HepG2 (cell line): ENCODE measurements at regions not wholly inside any gene's neighbourhood (a gene's known extent, or its start where the extent isn't known, plus 50 kb on each side); places are given as distances from the start of the nearest gene placed in this dataset.

ENCODE experiments used
- ATAC-seq: fragments of 200-7000 bp; cut with Tn5 transposase; 3 replicates; pipeline ENCODE4 v1.9.1; 2020; ENCODE audit warnings: mild to moderate bottlenecking, moderate library complexity
- BruUV-seq: library from RNA; stranded (reverse); fragments of 400-500 nt; replicated peaks from 2 replicates; lab custom pipeline; 2021; lab: Mats Ljungman, UMichigan
- CTCF ChIA-PET: fragments of 300-600 bp; formaldehyde crosslinking; extraction: SDS; loops from one replicate; lab custom pipeline; 2021; ENCODE audit warnings: low total read pairs, inconsistent platforms, low intra/inter-chr PET ratio; lab: Yijun Ruan, JAX
- POLR2A ChIA-PET: fragments of 350-600 bp; sonication (Branson Sonifier 250); formaldehyde crosslinking; loops from one replicate; lab custom pipeline; 2020; ENCODE audit warnings: antibody characterized with exemption, inconsistent platforms; lab: Yijun Ruan, JAX
- DNase-seq: peaks from one replicate; pipeline ENCODE4 v3.0.0-alpha.2; 2015; ENCODE audit warnings: low spot score
- FAIRE-seq: peaks from 3 replicates; lab custom pipeline; 2011; peaks lifted over from hg19 to GRCh38; lab: Jason Lieb, UNC
- H2AFZ ChIP-seq: one replicate; pipeline ENCODE4 v1.6.1; 2011; ENCODE audit warnings: low read length, inconsistent platforms
- H3K27ac ChIP-seq: fragments of 300-600 bp; 3 replicates; pipeline ENCODE4 v1.8.0; 2011; ENCODE audit warnings: mixed run types, mild to moderate bottlenecking, mixed read lengths, low read length, inconsistent platforms; ENCODE audit not compliant: insufficient read depth; ENCODE audit errors: extremely low read length
- H3K27me3 ChIP-seq, 2 experiments: fragments of 200-600 bp in 1 of 2; 2 replicates in 1 of 2; 3 replicates in 1 of 2; pipeline versions ENCODE4 v1.6.0 to v1.8.0; 2011; ENCODE audit warnings: low read length in 2 of 2, mild to moderate bottlenecking in 2 of 2, moderate library complexity in 2 of 2, inconsistent platforms in 1 of 2; ENCODE audit not compliant: insufficient read depth in 2 of 2, control insufficient read depth in 1 of 2
- H3K36me3 ChIP-seq, 2 experiments: fragments of 200-600 bp in 1 of 2; replicated peaks in 1 of 2; 2 replicates in 1 of 2; 3 replicates in 1 of 2; pipeline versions ENCODE4 v1.5.1 to v1.8.0; 2011; ENCODE audit warnings: low read length in 2 of 2, inconsistent platforms in 1 of 2; ENCODE audit not compliant: insufficient read depth in 2 of 2, control insufficient read depth in 1 of 2
- H3K4me1 ChIP-seq: 2 replicates; pipeline ENCODE4 v1.5.1; 2012; ENCODE audit warnings: low read length, inconsistent platforms; ENCODE audit not compliant: insufficient read depth
- H3K4me2 ChIP-seq: 2 replicates; pipeline ENCODE4 v1.6.0; 2011; ENCODE audit warnings: low read depth, low read length, inconsistent platforms
- H3K4me3 ChIP-seq, 3 experiments: fragments of 200-600 bp in 1 of 3; sonication (generic), shearing (Covaris generic) in 1 of 3; replicated peaks in 1 of 3; 2 replicates each; pipeline ENCODE4 v1.5.1; 2011 to 2016; ENCODE audit warnings: low read length in 3 of 3, inconsistent platforms in 2 of 3, low read depth in 2 of 3, mild to moderate bottlenecking in 2 of 3, control low read depth in 1 of 3, mixed read lengths in 1 of 3; ENCODE audit not compliant: insufficient read depth in 1 of 3
- H3K79me2 ChIP-seq: one replicate; pipeline ENCODE4 v1.6.1; 2011; ENCODE audit warnings: low read length, inconsistent platforms; ENCODE audit not compliant: insufficient read depth
- H3K9ac ChIP-seq: 2 replicates; pipeline ENCODE4 v1.6.0; 2011; ENCODE audit warnings: mild to moderate bottlenecking, low read depth, low read length, inconsistent platforms; ENCODE audit not compliant: insufficient read depth
- H3K9me3 ChIP-seq: 2 replicates; pipeline ENCODE4 v1.5.1; 2012; ENCODE audit warnings: mild to moderate bottlenecking, low read length
- H4K20me1 ChIP-seq: 2 replicates; pipeline ENCODE4 v1.6.0; 2011; ENCODE audit warnings: inconsistent platforms, mild to moderate bottlenecking, low read length, moderate library complexity; ENCODE audit not compliant: insufficient read depth
- CEBPZ ChIP-seq: IDR thresholded peaks from 2 replicates; pipeline ENCODE4 v1.6.1; 2012; ENCODE audit warnings: low read length, improper control_type of control experiment
- DPF2 ChIP-seq: sonication (generic); formaldehyde crosslinking; IDR thresholded peaks from 2 replicates; pipeline ENCODE4 v1.4.0; 2020; ENCODE audit warnings: mild to moderate bottlenecking, low read depth, missing genetic modification reagents, borderline replicate concordance
- E2F1 ChIP-seq: sonication (generic); formaldehyde crosslinking; IDR thresholded peaks from 2 replicates; pipeline ENCODE4 v1.5.0; 2020; ENCODE audit warnings: missing genetic modification reagents
- GPN1 ChIP-seq: sonication (generic); formaldehyde crosslinking; IDR thresholded peaks from 2 replicates; pipeline ENCODE4 v1.5.1; 2020; ENCODE audit warnings: missing genetic modification reagents, borderline replicate concordance
- HMGXB4 ChIP-seq, 2 experiments: sonication (generic) in 1 of 2; formaldehyde crosslinking in 1 of 2; IDR thresholded peaks; 2 replicates each; pipeline versions ENCODE4 v1.4.0 to v1.6.1; 2018 to 2020; ENCODE audit warnings: missing genetic modification reagents in 2 of 2, borderline replicate concordance in 1 of 2, low read depth in 1 of 2, mild to moderate bottlenecking in 1 of 2, missing biosample characterization in 1 of 2
- HNF1A ChIP-seq, 2 experiments: sonication (generic) in 1 of 2; formaldehyde crosslinking in 1 of 2; IDR thresholded peaks; 2 replicates each; pipeline versions ENCODE4 v1.4.0 to v1.6.1; 2016 to 2020; ENCODE audit warnings: borderline replicate concordance in 1 of 2, low read depth in 1 of 2, mild to moderate bottlenecking in 1 of 2, missing genetic modification reagents in 1 of 2
- MIER2 ChIP-seq: IDR thresholded peaks from 2 replicates; pipeline ENCODE4 v1.6.1; 2016; ENCODE audit warnings: missing biosample characterization, missing genetic modification reagents
- PCBP2 ChIP-seq: fragments of 200-400 bp; formaldehyde crosslinking; optimal IDR thresholded peaks from 2 replicates; pipeline ENCODE3; 2018; ENCODE audit warnings: low read length, low read depth; ENCODE audit not compliant: poor library complexity, severe bottlenecking
- PHF5A ChIP-seq: IDR thresholded peaks from one replicate; pipeline ENCODE4 v1.6.1; 2018; ENCODE audit warnings: low read depth, missing genetic modification reagents; ENCODE audit not compliant: unreplicated experiment
- SRSF1 ChIP-seq: fragments of 200-400 bp; formaldehyde crosslinking; optimal IDR thresholded peaks from 2 replicates; pipeline ENCODE3; 2017; ENCODE audit warnings: mild to moderate bottlenecking, low read depth, low read length, moderate library complexity
- ZFYVE20 ChIP-seq: sonication (generic); formaldehyde crosslinking; IDR thresholded peaks from 2 replicates; pipeline ENCODE4 v1.8.0; 2023; ENCODE audit warnings: low read depth, mild to moderate bottlenecking, moderate library complexity, missing genetic modification reagents, borderline replicate concordance
- WGBS: methylation state at CpG from one replicate; pipeline ENCODE4 v1.1.6; 2017; ENCODE audit warnings: low lambda C conversion rate; 5-methylcytosine and 5-hydroxymethylcytosine counted together
- in situ Hi-C: cut with HindIII; loops from 2 replicates; pipeline ENCODE4 v1.10.0; 2017; ENCODE audit warnings: low pct_unique_long_range_greater_than_20kb; ENCODE audit not compliant: extremely low pct_ligation_motif_present
- intact Hi-C: fragments of 100-400 bp; cut with micrococcal nuclease; formaldehyde crosslinking; loops from one replicate; pipeline ENCODE4 v1.10.0; 2022; ENCODE audit not compliant: unreplicated experiment

GRCh38 chr13:111661776-111662175 is 341.3 kb downstream of the TEX29 start (continued):
- no peak for TF ChIP-seq HNF1A (IDR thresholded peaks at IDR 0.05; ENCODE audit: low read depth)
- no peak for TF ChIP-seq HNF1A (CRISPR knock-in tag; IDR thresholded peaks at IDR 0.05; ENCODE audit: borderline replicate concordance)
- no peak for TF ChIP-seq CEBPZ
- no peak for TF ChIP-seq PCBP2
- no peak for TF ChIP-seq GPN1 (CRISPR knock-in tag)

- Histone ChIP-seq H3K9me3 (no peaks in the 10 kb centered on the region), H2AFZ (no peak overlapping the region), H3K27me3 (peaks cover 3 to 18% of the 10 kb centered on the region in 2 experiments), H4K20me1 (no peaks in the 10 kb centered on the region), H3K4me2 (no peak overlapping the region), H3K79me2 (no peaks in the 10 kb centered on the region), H3K9ac (no peak overlapping the region), H3K27ac (no peak overlapping the region), H3K4me3 (no peak overlapping the region), H3K36me3 (no peaks in the 10 kb centered on the region), H3K4me1 (no peaks in the 10 kb centered on the region)
- CTCF ChIA-PET: no interaction called here
- 31% methylated on average over 5 of the region's 5 CpGs for WGBS
- no TSS peak for BruUV-seq
- intact Hi-C loops (no loop called here), in situ Hi-C loops (no loop called here)
- ATAC-seq (no peak), DNase-seq (no peak), FAIRE-seq (no peak)
- POLR2A ChIA-PET: no interaction called here
- TF ChIP-seq PHF5A (no peak), MIER2 (CRISPR knock-in tag) (no peak), ZFYVE20 (CRISPR knock-in tag) (no peak), E2F1 (no peak), SRSF1 (no peak), DPF2 (no peak), HMGXB4 (CRISPR knock-in tag; IDR thresholded peaks at IDR 0.05; ENCODE audit: borderline replicate concordance in 1 of 2, low read depth in 1 of 2) (no peak)
These were observed 342.0 kb downstream of the TEX29 start for GRCh38 chr13:111662451-111662850.
